ENCODE measurements at regions not wholly inside any gene's neighbourhood (a gene's known extent, or its start where the extent isn't known, plus 50 kb on each side); places are given as distances from the start of the nearest gene placed in this dataset.

DNA sequence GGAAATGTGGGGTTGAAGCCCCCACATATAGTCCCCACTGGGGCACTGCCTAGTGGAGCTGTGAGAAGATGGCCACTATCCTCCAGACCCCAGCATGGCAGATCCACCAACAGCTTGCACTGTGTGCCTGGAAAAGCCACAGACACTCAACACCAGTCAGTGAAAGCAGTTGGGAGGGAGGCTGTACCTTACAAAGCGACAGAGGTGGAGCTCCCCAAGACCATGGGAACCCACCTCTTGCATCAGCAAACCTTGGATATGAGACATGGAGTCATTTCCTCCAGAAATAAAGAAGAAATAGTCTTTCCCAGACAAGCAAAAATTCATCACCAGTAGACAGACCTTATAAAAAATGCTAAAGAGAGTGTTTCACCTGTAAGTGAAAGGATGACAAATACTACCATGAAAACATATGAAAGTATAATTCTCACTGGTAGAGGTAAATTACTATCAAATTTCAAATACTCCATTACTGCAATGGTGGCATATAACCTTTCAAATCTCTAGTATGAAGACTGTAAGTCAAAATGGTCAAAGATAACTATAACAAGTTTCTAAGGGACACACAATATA is 152.6 kb upstream of the EPHA4 start:
- TF ChIP-seq CTCF (IDR thresholded peaks at IDR 0.05; ENCODE audit: low read length) (no peak), EZH2 (IDR thresholded peaks at IDR 0.05; ENCODE audit: borderline replicate concordance, low read length) (no peak)
